ENCODE measurements at regions not wholly inside any gene's neighbourhood (a gene's known extent, or its start where the extent isn't known, plus 50 kb on each side); places are given as distances from the start of the nearest gene placed in this dataset.

- TF ChIP-seq EZH2 (IDR thresholded peaks at IDR 0.05; ENCODE audit: borderline replicate concordance, low read depth, low read length, severe bottlenecking) = no peak
- TF ChIP-seq CTCF (IDR thresholded peaks at IDR 0.05; ENCODE audit: borderline replicate concordance, extremely low read depth, low read length, poor library complexity, severe bottlenecking) = no peak
Measured at GRCh38 chr11:95296621-95297025, 65.6 kb upstream of the SESN3 start.

Measured in DND-41 (cell line).